Pulmonary artery endothelial cell (primary cell): ENCODE measurements at regions not wholly inside any gene's neighbourhood (a gene's known extent, or its start where the extent isn't known, plus 50 kb on each side); places are given as distances from the start of the nearest gene placed in this dataset.
"Not testable (repeated sequence)": the region's sequence is repeated elsewhere in the genome, so short reads cannot be mapped to it uniquely, and the experiment has no call there.

Experiments used
- DNase-seq: peaks from one replicate; pipeline ENCODE4 v3.0.0-alpha.2; 2011; ENCODE audit warnings: low read depth, low spot score

DNA sequence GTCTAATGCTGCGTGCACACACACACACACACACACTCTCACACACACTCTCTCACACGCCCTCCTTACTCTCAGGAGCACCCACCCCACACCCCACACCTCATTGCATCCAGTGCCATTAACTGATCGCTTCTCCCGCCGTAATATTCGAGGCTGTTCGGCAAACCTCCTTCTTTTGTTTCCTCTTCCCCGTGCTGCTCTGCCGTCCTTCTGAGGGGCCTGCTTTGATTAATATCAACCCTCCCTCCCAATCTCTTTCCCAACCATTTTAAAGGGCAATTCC is 156.2 kb upstream of the TNRC6C start:
- DNase-seq: no peak

DNA sequence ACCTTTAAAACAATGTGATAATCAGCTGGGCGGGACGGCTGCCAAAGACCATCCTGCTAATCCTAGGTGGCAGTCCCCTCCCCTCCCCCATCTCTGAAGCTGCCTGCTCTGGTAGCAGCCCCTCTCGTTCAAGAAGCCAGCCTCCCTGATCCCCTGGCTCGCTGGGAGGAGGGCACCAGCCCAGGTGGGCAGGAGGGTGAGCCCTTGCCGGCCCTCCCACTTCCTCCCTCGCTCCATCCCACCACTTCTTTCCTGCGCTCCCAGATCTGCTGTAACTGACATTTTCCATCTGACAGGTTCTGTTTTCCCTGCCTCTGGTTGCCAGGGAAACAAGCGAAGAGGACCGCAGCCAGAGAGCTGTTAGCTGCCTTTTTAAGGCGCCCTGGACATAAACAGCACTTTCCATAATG is 155.7 kb upstream of the TNRC6C start:
- DNase-seq: no peak

DNA sequence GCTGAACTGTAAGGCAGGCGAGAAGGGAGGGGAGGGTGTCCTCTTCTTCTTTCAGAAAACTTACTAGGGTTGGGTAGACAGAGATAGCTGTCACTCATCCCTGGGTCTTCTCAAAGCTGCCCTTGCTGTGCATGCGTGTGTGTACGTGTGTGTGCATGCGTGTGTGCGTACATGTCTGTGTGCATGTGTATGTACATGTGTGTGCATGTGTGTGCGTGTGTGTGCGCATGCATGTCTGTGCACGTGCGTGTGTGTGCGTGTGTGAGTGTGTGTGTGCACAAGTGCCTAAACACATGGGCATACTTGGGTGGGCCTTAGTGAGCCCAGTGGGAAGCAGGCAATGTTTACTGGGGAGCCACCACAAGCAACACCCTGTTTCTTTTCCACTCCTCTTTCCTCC is 154.8 kb upstream of the TNRC6C start:
- no peak for DNase-seq

DNA sequence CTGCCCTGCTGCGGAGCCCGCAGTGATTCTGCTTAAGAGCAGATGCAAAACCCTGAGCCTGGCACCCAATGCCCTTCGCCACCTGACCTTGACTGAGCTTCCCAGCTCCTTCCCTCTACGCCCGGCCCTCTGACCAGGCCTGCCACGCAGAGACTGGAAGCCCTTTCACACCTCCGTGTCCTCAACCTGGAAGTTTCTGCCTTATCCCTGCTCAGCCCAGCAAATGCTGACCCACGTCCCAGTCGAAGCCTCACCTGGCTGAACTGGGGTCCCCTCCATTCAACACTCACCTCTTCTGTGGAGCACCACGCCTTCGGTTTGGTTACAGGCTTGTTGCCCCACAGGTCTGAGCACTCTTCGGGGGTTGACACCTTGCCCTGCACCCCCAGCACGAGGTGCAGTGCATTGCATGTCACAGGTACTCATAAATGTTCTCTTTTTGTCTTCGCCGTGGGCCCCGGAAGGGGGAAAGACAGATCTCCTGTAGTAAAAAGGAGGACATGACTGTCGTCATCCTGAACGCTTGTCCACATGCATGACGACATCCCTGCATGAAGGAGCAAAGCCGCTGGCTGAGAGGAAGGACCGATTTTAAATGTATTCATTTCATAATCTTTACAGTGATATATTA is 153.6 kb upstream of the TNRC6C start:
- DNase-seq: no peak

DNA sequence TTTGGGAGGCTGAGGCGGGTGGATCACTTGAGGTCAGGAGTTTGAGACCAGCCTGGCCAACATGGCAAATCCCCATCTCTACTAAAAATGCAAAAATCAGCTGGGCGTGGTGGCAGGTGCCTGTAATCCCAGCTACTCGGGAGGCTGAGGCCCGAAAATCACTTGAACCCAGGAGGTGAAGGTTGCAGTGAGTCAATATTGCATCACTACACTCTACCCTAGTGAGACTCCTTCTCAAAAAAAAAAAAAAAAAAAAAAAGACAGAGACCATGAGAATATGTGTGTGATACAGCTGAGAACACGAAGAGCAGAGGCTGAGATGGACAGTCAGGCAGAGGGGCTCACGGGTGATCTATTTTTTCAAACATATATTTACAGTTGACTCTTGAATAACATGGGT is 152.5 kb upstream of the TNRC6C start:
- DNase-seq: not testable (repeated sequence)

DNA sequence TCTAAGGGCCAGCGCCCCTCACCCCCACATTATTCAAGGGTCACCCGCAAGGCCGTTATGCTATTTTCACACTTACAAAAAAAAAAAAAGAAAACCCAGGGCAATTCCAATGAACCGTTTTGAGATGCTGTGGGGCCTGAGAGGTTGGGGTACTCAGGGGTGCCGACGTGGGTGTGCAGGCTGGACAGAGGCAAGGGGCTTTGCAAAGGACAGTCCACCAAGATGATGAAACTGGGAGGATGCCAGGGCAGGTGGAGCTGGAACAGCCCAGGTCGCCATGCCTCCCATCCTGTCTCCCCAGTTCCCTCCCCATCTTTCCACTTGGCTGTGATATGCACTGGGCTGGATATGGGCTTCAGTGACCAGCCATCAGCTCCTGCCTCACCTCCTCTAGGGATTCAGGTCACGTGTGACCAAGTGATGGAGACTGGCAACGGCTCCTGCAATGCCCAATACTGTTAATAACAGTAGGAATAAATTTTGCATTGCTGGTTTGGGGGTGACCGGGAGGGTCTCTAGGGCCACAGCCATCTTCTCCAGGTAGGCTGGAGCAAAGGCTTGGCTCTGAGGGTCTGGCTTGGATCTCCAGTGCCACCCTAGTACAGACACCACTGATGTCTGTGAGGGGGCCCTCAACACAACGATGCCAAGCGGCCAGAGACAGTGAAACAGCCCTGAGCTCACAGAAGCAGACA is 151.3 kb upstream of the TNRC6C start:
- DNase-seq: no peak

DNA sequence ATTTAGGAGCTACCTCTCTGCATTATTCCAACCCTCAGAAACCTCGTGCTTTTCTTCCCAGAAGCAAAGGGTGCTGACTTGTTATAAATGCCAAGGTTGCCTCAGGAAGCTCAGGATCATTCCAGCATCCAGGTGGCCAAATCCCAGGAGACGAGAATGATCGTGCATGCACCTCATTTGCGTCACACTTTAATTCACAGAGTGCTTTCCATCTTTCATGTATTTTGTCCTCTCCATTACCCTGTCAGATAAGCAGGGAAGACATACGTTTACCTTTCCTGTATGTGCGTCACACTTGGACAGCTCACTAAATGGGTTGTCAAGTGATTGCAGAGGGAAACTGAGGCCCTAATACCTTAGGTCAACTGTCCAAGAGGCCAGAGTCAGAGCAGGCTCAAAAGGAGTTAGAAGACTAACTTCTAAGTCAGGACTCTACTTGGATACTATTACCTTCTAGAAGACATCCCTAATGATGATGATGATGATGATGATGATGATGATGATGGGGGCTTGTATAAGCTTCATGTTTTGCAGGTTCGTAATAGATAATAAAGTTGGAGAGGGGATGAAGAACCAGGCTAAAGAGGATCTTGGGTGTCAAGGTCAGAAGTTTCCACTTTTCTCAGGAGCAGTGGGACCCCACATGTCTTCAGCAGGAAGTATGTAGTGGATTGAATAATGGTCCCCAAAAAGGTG is 150.6 kb upstream of the TNRC6C start:
- no peak for DNase-seq

DNA sequence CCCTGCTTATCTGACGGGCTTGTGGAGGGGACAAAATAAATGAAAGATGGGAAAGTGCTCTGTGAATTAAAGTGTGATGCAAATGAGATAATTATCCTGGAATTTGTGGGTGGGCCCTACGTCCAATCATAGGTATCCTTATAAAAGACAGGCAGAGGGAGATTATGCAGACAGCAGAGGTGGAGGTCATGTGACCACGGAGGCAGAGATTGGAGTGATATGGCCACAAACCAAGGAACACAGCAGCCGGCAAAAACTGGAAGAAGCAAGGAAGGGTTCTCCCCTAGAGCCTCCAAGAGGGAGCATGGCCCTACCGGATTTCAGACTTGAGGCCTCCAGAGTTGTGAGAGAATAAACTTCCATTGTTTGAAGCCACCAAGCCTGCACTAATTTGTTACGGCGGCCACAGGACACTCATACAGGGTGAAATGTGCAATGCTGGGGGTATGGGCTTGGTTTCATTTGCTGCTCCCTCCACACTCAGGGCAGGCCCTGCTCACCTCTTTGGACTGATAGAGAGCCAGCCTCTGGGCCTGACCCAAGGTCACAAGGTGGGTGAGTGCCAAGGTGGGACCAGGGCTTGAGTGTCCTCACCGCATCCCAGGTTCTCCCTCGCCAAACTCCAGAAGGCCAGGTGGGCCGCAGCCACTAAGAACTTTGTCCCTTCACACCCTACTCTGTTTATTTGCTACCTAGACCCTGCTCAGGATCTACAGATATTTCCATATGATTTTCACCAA is 149.6 kb upstream of the TNRC6C start:
- DNase-seq: no peak

DNA sequence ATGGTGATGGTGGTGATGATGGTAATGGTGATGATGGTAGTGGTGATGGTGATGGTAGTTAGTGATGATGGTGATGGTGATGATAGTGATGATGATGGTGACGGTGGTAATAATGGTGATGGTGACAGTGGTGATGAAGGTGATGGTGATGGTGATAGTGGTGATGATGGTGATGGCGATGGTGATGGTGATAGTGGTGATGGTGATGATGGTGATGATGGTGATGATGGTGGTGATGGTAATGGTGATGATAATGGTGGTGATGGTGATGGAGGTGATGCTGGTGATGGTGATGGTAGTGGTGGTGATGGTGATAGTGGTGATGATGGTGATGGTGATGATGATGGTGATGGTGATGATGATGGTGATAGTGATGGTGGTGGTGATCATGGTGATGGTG is 148.7 kb upstream of the TNRC6C start:
- no peak for DNase-seq

DNA sequence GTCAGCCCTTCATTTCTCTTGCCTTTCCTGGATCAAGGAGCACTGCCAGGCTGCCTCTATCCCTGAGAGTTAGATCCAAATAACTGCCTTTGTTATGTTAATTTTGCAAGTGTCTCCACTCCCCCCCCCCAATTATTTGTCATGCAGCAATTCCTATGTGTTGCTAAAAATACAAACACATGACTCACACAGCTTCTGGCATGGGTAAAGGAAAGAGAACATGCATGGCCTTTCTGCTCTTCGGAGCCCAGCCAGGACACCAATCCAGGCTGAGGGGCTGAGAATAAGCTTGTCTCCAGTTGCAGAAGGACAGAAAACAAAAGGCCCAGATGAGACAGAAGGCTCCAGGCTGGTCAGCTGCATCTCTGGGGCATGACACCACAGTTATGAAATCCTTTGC is 148.0 kb upstream of the TNRC6C start:
- DNase-seq: no peak

DNA sequence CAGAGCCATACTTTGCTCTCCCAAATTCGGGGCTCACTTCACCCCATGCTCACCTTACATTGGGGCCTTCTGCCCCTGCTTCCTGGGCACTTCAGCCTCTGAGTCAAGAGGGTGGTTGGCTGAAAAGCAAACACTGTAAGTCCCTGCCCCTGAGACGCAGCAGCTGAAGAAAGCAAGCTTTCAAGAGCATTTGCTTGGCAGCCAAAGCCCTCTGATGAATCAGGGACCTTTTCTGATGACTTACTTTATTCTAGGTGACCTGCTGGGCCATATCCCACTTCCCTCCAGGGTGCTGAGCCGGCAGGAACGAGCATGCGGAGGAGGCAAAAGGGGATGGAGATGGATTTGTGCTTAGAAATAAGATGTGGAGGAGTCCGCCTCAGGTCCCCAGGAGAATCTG is 147.0 kb upstream of the TNRC6C start:
- no peak for DNase-seq

DNA sequence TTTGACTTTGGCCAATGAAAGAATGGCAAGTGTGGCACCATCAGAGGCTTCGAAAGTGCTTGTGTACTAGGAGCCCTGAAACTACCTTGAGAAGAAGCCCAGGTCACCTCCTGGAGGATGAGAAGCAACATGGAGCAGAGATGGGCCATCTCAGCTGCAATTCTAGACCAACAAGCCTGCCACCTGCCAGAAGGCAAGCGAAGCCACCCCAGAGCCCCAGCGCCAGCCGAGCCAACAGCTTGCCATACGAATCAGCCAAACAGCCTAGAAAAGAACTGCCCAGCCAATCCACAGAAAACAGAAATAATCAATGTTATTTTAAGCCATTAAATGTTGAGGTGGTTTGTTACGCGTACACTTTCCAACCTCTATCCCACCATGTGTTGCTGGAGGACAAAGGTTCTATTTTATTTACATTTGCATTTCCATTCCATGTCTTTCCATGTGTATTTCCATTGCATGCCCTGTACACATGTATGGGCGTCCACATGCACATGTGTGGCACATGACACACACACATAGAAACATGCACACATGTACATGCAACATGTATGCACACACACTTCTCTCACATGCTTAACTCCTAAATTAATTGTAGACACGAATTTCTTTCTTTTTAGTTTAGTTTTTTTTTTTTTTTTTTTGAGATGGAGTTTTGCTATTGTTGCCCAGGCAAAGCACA is 144.3 kb upstream of the TNRC6C start:
- no peak for DNase-seq

DNA sequence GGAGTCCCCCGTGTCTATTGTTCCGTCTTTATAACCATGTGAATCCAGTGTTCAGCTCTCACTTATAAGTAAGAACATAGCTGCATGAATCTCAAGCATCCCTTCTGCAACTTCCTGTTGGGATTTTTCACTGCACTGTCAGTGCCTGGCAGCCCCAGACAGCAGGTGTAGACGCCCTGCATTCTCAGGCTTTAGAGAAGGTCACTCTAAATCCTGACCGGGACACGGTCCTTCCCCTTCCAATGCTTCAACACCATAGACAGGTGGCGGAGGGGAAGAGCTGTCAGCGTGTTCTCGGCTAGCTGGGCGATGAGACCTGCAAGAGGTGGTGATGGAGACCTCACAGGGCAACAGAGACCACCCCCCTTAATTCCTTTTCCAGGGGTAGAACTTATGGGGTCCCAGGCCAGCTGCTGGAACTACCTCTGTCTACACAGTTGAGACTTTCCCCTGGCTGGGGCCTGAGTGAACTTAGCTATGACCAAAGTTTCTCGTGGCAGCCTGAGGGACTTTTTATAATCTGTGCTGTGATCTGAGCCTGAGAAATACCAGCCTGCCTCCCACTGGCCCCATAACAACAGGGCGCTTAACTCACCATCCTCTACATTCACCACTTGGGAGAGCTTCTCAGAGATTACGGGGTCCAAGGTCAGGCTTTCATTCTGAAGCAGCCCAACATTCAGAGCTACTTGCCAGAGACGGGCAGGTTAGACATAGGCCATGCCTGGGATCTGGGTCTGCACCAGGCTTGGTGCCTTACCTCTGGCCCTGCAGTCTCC is 143.2 kb upstream of the TNRC6C start:
- no peak for DNase-seq

DNA sequence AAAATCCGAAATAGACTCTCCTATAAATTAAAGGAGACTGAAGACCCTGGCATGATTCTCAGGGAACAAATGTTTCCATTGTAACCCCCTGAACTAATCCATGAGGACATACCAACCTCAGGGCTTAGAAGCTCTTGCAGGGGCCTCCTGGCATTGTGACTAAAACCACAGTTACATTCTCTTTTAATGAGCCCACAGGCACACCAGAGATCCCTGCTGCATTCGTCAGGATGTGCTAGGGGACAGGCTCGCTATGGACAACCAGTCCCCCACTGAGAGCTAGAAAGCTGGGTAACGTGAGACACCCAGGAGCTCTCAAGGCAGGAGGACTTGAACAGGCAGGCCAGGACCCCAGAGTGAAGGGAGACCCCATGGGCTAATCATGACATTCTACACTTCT is 140.6 kb upstream of the TNRC6C start:
- DNase-seq: no peak

DNA sequence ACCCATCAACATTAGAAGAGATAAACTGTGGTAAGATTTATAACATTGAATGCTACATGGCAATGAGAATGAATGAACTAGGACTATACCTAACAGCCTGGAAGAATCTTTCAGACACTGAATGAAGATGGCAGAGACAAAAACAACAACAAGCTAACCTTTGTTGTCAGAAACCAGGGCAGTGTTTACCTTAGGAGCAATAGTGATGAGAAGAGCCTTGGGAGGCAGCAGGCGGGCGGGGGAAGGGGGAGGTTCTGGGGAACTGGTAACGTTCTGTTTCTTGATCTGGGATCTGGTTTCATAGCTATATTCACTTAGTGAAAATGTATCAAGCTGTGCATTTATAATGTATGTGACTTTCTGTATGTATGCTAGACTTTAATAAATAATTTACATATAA is 139.0 kb upstream of the TNRC6C start:
- no peak for DNase-seq

DNA sequence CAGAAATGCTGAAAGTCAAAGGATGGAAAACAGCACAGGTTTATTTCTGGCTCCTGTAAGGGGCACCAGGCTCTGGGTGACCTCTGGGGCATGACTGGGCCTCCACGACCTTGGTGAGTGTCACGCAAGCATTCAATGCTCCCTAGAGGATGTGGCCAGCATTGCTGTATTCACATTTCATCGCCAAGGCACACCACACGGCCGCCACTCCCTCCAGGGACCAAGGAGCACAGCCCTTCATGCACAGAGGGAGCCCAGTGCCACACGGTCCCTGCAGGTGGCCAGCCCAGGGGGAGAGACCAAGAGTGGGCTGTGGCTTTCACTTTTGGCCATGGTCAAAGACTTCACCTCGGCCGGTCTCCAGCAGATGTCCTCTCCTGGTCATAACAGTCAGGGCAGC is 137.4 kb upstream of the TNRC6C start:
- no peak for DNase-seq

DNA sequence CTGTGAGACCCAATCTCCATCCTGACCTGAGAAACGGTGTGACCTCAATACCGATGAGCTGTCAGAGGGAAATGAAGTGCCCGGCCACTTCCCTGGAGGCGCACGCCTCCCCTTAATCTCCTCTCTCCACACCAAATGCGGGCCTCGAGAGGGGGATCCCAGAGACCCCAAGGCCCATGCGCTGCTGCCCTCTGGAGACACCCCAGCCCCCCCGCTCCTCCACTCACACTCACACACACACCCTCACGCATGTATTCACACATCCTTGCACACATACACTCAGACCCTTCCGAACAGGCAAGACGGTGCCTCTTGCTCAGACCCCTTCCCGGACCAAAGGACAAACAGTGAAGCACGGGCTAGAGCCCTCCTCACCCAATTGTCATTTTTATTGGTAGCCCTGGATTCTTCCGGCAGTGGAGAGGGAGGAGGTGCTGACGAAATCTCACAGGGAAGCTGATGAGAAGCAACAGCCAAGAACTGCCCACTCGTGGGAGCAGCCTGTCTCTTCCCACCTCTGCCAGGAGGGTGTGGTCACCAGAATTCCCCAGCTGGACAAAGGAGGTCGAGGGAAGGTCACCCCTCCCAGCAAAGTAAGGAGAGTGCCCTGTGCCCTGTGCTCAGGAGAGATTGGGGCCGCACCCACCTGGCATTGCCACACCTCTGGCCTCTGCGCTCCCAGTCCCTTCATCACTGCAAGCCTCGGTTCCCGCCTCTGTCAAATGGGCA is 136.0 kb upstream of the TNRC6C start:
- DNase-seq: no peak

DNA sequence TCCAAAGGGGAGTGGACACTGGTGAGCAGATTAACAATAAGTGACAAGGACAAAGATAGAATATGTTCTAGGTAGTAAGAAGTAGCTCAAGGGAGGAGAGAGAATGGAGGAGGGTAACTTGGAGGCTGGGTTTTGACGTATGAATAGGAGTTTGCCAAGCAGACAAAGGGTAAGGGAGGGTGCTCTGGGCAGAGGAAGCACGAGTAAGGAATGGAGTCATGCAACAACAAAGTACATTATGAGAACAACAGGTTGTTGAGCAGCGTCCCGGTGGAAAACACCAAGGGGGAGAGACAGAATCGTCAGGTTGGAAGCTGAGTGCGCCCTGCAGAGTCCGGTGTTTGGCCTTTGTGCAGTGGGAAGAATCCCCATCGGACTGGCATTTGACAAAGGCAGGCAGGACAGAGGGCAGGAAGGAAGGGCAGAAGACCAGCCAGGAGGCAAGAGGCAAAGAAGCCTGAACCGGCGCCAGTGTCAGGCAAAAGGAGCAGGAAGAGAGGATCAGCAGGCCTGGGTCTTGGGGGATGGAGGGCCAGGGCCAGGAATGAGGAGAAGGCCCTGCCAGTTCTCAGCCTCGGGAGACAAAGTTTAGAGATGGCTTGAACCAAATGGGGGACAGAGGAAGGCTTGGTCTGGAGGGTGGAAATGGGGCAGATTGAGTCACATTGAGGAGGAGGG is 134.3 kb upstream of the TNRC6C start:
- no peak for DNase-seq

DNA sequence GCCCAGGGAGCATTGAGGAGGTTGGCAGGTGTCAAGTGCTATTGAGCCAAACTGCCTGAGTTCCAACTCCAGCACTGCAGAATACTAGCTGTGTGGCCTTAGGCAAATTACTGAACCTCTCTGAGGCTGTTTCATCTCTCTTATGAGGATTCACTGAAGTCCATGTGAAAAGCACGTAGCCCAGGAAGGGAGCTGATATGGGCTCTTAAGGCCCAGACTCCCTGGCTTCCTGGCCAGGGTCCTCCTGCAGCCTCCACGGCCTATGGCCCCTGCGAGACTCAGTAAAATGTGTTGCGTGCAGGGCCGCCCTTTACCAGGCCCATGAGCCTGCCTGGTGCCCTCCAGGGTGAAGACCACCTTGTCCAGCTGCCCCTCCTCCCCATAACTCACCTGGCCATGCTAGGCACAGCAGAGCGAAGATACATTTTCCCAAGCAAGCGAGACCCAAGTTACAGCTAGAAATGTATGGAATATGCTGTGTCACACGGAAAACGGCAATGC is 133.7 kb upstream of the TNRC6C start:
- DNase-seq: no peak

DNA sequence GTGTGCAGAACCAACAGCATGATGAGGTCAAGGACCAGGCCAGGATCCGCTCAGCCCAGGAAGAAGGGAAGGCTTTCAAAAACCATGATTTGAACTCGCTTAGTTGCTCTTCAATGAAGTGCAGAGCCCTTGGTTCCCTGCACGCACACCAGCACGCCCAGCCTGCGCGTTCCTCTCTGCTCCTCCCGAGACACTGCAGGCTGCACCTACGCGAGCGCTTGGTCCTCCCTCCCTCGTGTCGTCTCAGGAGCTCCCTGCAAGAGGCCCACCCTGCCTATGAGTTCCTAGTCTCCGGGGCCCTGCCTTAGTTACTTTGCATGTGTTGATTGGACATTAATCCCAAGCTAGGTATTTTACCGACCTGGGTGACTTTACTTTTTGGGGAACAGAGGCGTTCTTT is 132.9 kb upstream of the TNRC6C start:
- DNase-seq: no peak
